ENCODE measurements at regions not wholly inside any gene's neighbourhood (a gene's known extent, or its start where the extent isn't known, plus 50 kb on each side); places are given as distances from the start of the nearest gene placed in this dataset.
A peak's percentile ranks its signal among the peaks of the same experiment; 100 is the strongest.

- POLR2A ChIA-PET: no interaction called here
Observed at GRCh38 chr11:69367211-69367964, 73.4 kb downstream of the MYEOV start.

GRCh38 chr11:69368119-69368880 lies 74.3 kb downstream of the MYEOV start:
- ChIA-PET CTCF (interaction anchor here (0.8 kb wide), 1 partner anchor 42 kb away, joined by 4 read pairs; no protein-coding TSS in a partner anchor), POLR2A (no interaction called here)
- DNase-seq (ENCODE audit: low read depth, low spot score) (no peak), FAIRE-seq (no peak)
- intact Hi-C loops (cut with micrococcal nuclease) (no loop called here), dilution Hi-C loops (cut with MboI; ENCODE audit: extremely low pct_ligation_motif_present, low sequenced_read_pairs) (no loop called here)
- no peaks in the 10 kb centered on the region for H3K79me2 ChIP-seq (ENCODE audit: control insufficient read depth, insufficient read depth, low read length)
- no peak for TF ChIP-seq GATA2 (IDR thresholded peaks at IDR 0.05; ENCODE audit: insufficient read depth, insufficient read length, low read depth, low read length)
- no peak for TF ChIP-seq MYC (IDR thresholded peaks at IDR 0.05; ENCODE audit: low read depth, low read length)
- TF ChIP-seq FOS (IDR thresholded peaks at IDR 0.05; ENCODE audit: borderline replicate concordance, insufficient read depth, low read length): no peak
- no peak for TF ChIP-seq MAX (IDR thresholded peaks at IDR 0.05; ENCODE audit: insufficient read depth, insufficient read length)
- TF ChIP-seq EZH2 (IDR thresholded peaks at IDR 0.05; ENCODE audit: borderline replicate concordance, low read depth, low read length, severe bottlenecking): no peak
- TF ChIP-seq JUN (IDR thresholded peaks at IDR 0.05; ENCODE audit: borderline replicate concordance, insufficient read depth, insufficient read length, low read depth): no peak
- TF ChIP-seq POLR2AphosphoS5 (IDR thresholded peaks at IDR 0.05; ENCODE audit: insufficient read depth, low read depth, low read length): no peak
- no peak for TF ChIP-seq CTCF (IDR thresholded peaks at IDR 0.05; ENCODE audit: extremely low read depth in 1 of 2, insufficient read depth in 1 of 2, low read depth in 1 of 2, low read length in 2 of 2)
- TF ChIP-seq POLR2A (IDR thresholded peaks at IDR 0.05; ENCODE audit: low read depth, low read length): no peak
- no peaks in the 10 kb centered on the region for H4K20me1 ChIP-seq (replicated peaks; ENCODE audit: control insufficient read depth, extremely low read depth, insufficient read depth, low read length)
- peaks cover 21% of the 10 kb centered on the region for H3K4me1 ChIP-seq (ENCODE audit: control insufficient read depth, extremely low read depth, insufficient read depth, low read length)
- H3K36me3 ChIP-seq (ENCODE audit: control insufficient read depth in 2 of 2, extremely low read depth in 1 of 2, insufficient read depth in 2 of 2, low read length in 2 of 2): no peaks in the 10 kb centered on the region
- H3K9me1 ChIP-seq (replicated peaks; ENCODE audit: control insufficient read depth, extremely low read depth, insufficient read depth, low read length): no peaks in the 10 kb centered on the region
- H3K9me3 ChIP-seq (replicated peaks; ENCODE audit: control insufficient read depth, insufficient read depth, low read length): no peaks in the 10 kb centered on the region
- BruUV-seq (replicated peaks): no TSS peak
- H3K4me3 ChIP-seq (replicated peaks in 1 of 3; ENCODE audit: insufficient read depth in 1 of 3, low read depth in 1 of 3, low read length in 3 of 3): no peak overlapping the region
- H3K27ac ChIP-seq (ENCODE audit: insufficient read depth, low read depth, low read length): no peak overlapping the region
- no peaks in the 10 kb centered on the region for H3K27me3 ChIP-seq (ENCODE audit: control insufficient read depth in 2 of 2, insufficient read depth in 2 of 2, low read length in 2 of 2)
- no peak overlapping the region for H3K4me2 ChIP-seq (ENCODE audit: insufficient read depth, low read length)
- no peak overlapping the region for H2AFZ ChIP-seq (ENCODE audit: low read depth, low read length)
- H3K9ac ChIP-seq (replicated peaks; ENCODE audit: extremely low read depth, insufficient read depth, low read length): no peak overlapping the region

More at GRCh38 chr11:69367211-69367964, 73.4 kb downstream of the MYEOV start:
- Histone ChIP-seq H3K79me2 (ENCODE audit: control insufficient read depth, insufficient read depth, low read length) (no peaks in the 10 kb centered on the region), H2AFZ (ENCODE audit: low read depth, low read length) (no peak overlapping the region), H3K27me3 (ENCODE audit: control insufficient read depth in 2 of 2, insufficient read depth in 2 of 2, low read length in 2 of 2) (no peaks in the 10 kb centered on the region), H3K9me3 (replicated peaks; ENCODE audit: control insufficient read depth, insufficient read depth, low read length) (no peaks in the 10 kb centered on the region), H4K20me1 (replicated peaks; ENCODE audit: control insufficient read depth, extremely low read depth, insufficient read depth, low read length) (no peaks in the 10 kb centered on the region), H3K4me3 (replicated peaks in 1 of 3; ENCODE audit: insufficient read depth in 1 of 3, low read depth in 1 of 3, low read length in 3 of 3) (no peak overlapping the region), H3K4me2 (ENCODE audit: insufficient read depth, low read length) (no peak overlapping the region), H3K9ac (replicated peaks; ENCODE audit: extremely low read depth, insufficient read depth, low read length) (no peak overlapping the region), H3K4me1 (ENCODE audit: control insufficient read depth, extremely low read depth, insufficient read depth, low read length) (peaks cover 21% of the 10 kb centered on the region), H3K9me1 (replicated peaks; ENCODE audit: control insufficient read depth, extremely low read depth, insufficient read depth, low read length) (no peaks in the 10 kb centered on the region), H3K36me3 (ENCODE audit: control insufficient read depth in 2 of 2, extremely low read depth in 1 of 2, insufficient read depth in 2 of 2, low read length in 2 of 2) (no peaks in the 10 kb centered on the region), H3K27ac (ENCODE audit: insufficient read depth, low read depth, low read length) (no peak overlapping the region)
- no peak for FAIRE-seq
- no TSS peak for BruUV-seq (replicated peaks)
- CTCF ChIA-PET: no interaction called here
- DNase-seq (ENCODE audit: low read depth, low spot score): peak; percentile 15
- intact Hi-C loops (cut with micrococcal nuclease) (no loop called here), dilution Hi-C loops (cut with MboI; ENCODE audit: extremely low pct_ligation_motif_present, low sequenced_read_pairs) (no loop called here)
- TF ChIP-seq POLR2AphosphoS5 (IDR thresholded peaks at IDR 0.05; ENCODE audit: insufficient read depth, low read depth, low read length) (no peak), GATA2 (IDR thresholded peaks at IDR 0.05; ENCODE audit: insufficient read depth, insufficient read length, low read depth, low read length) (no peak), EZH2 (IDR thresholded peaks at IDR 0.05; ENCODE audit: borderline replicate concordance, low read depth, low read length, severe bottlenecking) (no peak), FOS (IDR thresholded peaks at IDR 0.05; ENCODE audit: borderline replicate concordance, insufficient read depth, low read length) (no peak), JUN (IDR thresholded peaks at IDR 0.05; ENCODE audit: borderline replicate concordance, insufficient read depth, insufficient read length, low read depth) (no peak)
